ENCODE measurements at regions not wholly inside any gene's neighbourhood (a gene's known extent, or its start where the extent isn't known, plus 50 kb on each side); places are given as distances from the start of the nearest gene placed in this dataset.

- no peak for TF ChIP-seq CTCF (IDR thresholded peaks at IDR 0.05)
- no peak for TF ChIP-seq POLR2A (IDR thresholded peaks at IDR 0.05)
- TF ChIP-seq POLR2AphosphoS5 (IDR thresholded peaks at IDR 0.05), result no peak
Observed at GRCh38 chr7:25906003-25906402, 246.0 kb upstream of the NFE2L3 start.

Measured in breast epithelium (tissue), 3 donors.